ENCODE measurements at regions not wholly inside any gene's neighbourhood (a gene's known extent, or its start where the extent isn't known, plus 50 kb on each side); places are given as distances from the start of the nearest gene placed in this dataset.
"Not testable (repeated sequence)": the region's sequence is repeated elsewhere in the genome, so short reads cannot be mapped to it uniquely, and the experiment has no call there.

- not testable (repeated sequence) for H4K20me1 ChIP-seq (replicated peaks in 1 of 2; ENCODE audit: control insufficient read depth in 1 of 2, insufficient read depth in 2 of 2, low read length in 2 of 2); H3K79me1 ChIP-seq (ENCODE audit: low read depth, low read length); H2AFZ ChIP-seq (ENCODE audit: low read length); DNase-seq (ENCODE audit: low read depth in 1 of 2, low spot score in 2 of 2); H4K8ac ChIP-seq (ENCODE audit: extremely low read depth, insufficient read depth, low read length); H3K36me3 ChIP-seq (ENCODE audit: control insufficient read depth in 2 of 4, insufficient read depth in 4 of 4, low read length in 3 of 4); H3K9me3 ChIP-seq (ENCODE audit: insufficient read depth in 2 of 2, low read depth in 1 of 2, low read length in 1 of 2); H3K23me2 ChIP-seq (ENCODE audit: low read depth, low read length); H3K79me2 ChIP-seq (ENCODE audit: control insufficient read depth in 1 of 2, insufficient read depth in 2 of 2, low read length in 2 of 2); H2BK15ac ChIP-seq (ENCODE audit: low read length); H3K27me3 ChIP-seq (replicated peaks in 1 of 4; ENCODE audit: control insufficient read depth in 3 of 4, extremely low read depth in 1 of 4, insufficient read depth in 3 of 4, low read length in 3 of 4); H3K23ac ChIP-seq (ENCODE audit: insufficient read length)
- peak overlapping the region in 2 of 4 experiments; percentile 54 to 56; a peak in 3 of 8 replicates for H3K4me3 ChIP-seq (ENCODE audit: extremely low read depth in 1 of 4, insufficient read depth in 2 of 4, low read depth in 3 of 4, low read length in 4 of 4)
- H3K18ac ChIP-seq (ENCODE audit: extremely low read depth, low read length) = peak overlapping the region; percentile 99
- peak overlapping the region; percentile 1 to 32 (median 24); a peak in 4 of 7 replicates for H3K9ac ChIP-seq (replicated peaks in 1 of 4; ENCODE audit: extremely low read depth in 1 of 4, low read depth in 3 of 4, low read length in 3 of 4)
- peak overlapping the region; percentile 75 for H3K27ac ChIP-seq (ENCODE audit: low read depth, low read length)
- WGBS, 2 experiments (ENCODE audit: extremely low coverage in 1 of 2, insufficient coverage in 1 of 2, insufficient read length in 1 of 2, insufficient replicate concordance in 2 of 2, low coverage in 1 of 2, low lambda C conversion rate in 2 of 2, missing lambda C conversion rate in 1 of 2) = 30% methylated on average over 9 of the region's 9 CpGs; no CpG with 5 or more reads in 1 of the 2 experiments
- peak overlapping the region; percentile 34 for H3K4ac ChIP-seq (replicated peaks; ENCODE audit: insufficient read length, low read depth, low read length)
- H2AK5ac ChIP-seq (ENCODE audit: low read depth, low read length) = peak overlapping the region; percentile 97
- TF ChIP-seq POLR2A (IDR thresholded peaks at IDR 0.05; ENCODE audit: control extremely low read depth in 1 of 2, low read depth in 2 of 2, low read length in 2 of 2) = peak in 1 of 2 experiments; percentile 30; a peak in 1 of 3 replicates
- H4K5ac ChIP-seq (ENCODE audit: insufficient read length, low read depth, low read length) = peak overlapping the region; percentile 19
- peak overlapping the region; percentile 92 for H3K56ac ChIP-seq (replicated peaks; ENCODE audit: insufficient read length, low read depth, low read length)
- H2BK20ac ChIP-seq (ENCODE audit: low read length) = peak overlapping the region; percentile 95
- FAIRE-seq = peak; percentile 57
- H3K4me2 ChIP-seq (ENCODE audit: insufficient read depth in 1 of 2, low read depth in 2 of 2, low read length in 2 of 2) = peak overlapping the region; percentile 57 to 84
- H2BK120ac ChIP-seq (replicated peaks; ENCODE audit: low read depth, low read length) = peak overlapping the region; percentile 97
- H3K4me1 ChIP-seq (replicated peaks in 1 of 4; ENCODE audit: control insufficient read depth in 3 of 4, insufficient read depth in 4 of 4, low read length in 3 of 4) = peaks cover 4 to 19% (median 11%) of the 10 kb centered on the region in 4 experiments
- H3K14ac ChIP-seq (ENCODE audit: insufficient read length) = peak overlapping the region; percentile 0
- ChIA-PET POLR2A (ENCODE audit: partially characterized antibody) (interaction anchor here (0.6 to 6.6 kb wide), 13 partner anchors 9 to 535 kb away, joined by 3 to 54 read pairs (median 4); no protein-coding TSS in a partner anchor), CTCF (ENCODE audit: partially characterized antibody) (interaction anchor here (0.6 kb wide), 1 partner anchor 91 kb away, joined by 4 read pairs; no protein-coding TSS in a partner anchor)
- H4K91ac ChIP-seq (replicated peaks; ENCODE audit: insufficient read length, low read length) = peak overlapping the region; percentile 88
- H2BK5ac ChIP-seq (ENCODE audit: low read depth, low read length) = peak overlapping the region; percentile 100; the same call in 1 of the 2 replicates
- H2BK12ac ChIP-seq (ENCODE audit: low read depth, low read length) = peak overlapping the region; percentile 97; the same call in 1 of the 2 replicates
Measured at GRCh38 chr20:12752900-12753693, 255.7 kb upstream of the SPTLC3 start.

All from H1 (cell line).